ENCODE measurements at regions not wholly inside any gene's neighbourhood (a gene's known extent, or its start where the extent isn't known, plus 50 kb on each side); places are given as distances from the start of the nearest gene placed in this dataset.

- H3K4me2 ChIP-seq (ENCODE audit: low read length): no peak overlapping the region
- no peak overlapping the region for H3K9ac ChIP-seq (ENCODE audit: low read length)
- H3K4me3 ChIP-seq (ENCODE audit: low read length): no peak overlapping the region
- H3K9me2 ChIP-seq (ENCODE audit: insufficient read depth, low read length): no peaks in the 10 kb centered on the region
- no peak overlapping the region for H2AFZ ChIP-seq (ENCODE audit: low read depth, low read length)
- H3K27ac ChIP-seq (ENCODE audit: low read length): no peak overlapping the region
- TF ChIP-seq REST (IDR thresholded peaks at IDR 0.05; ENCODE audit: borderline replicate concordance): no peak
- no peak for TF ChIP-seq RAD21 (conservative IDR thresholded peaks at IDR 0.05)
- no peak for TF ChIP-seq CTCF (IDR thresholded peaks at IDR 0.05; ENCODE audit: poor library complexity, severe bottlenecking)
- TF ChIP-seq EZH2 (IDR thresholded peaks at IDR 0.05; ENCODE audit: borderline replicate concordance, insufficient read depth, low read length, poor library complexity, severe bottlenecking): no peak
- TF ChIP-seq EP300 (conservative IDR thresholded peaks at IDR 0.05; ENCODE audit: poor library complexity, severe bottlenecking): no peak
- H4K20me1 ChIP-seq (ENCODE audit: insufficient read depth): no peaks in the 10 kb centered on the region
- H3K27me3 ChIP-seq (ENCODE audit: insufficient read depth, low read depth, low read length): peaks cover 5% of the 10 kb centered on the region
- no peaks in the 10 kb centered on the region for H3K9me3 ChIP-seq (ENCODE audit: low read length)
- H3K36me3 ChIP-seq (ENCODE audit: insufficient read depth, low read length): no peaks in the 10 kb centered on the region
- no peaks in the 10 kb centered on the region for H3K79me2 ChIP-seq (replicated peaks; ENCODE audit: insufficient read depth, low read length)
- no peaks in the 10 kb centered on the region for H3F3A ChIP-seq (ENCODE audit: insufficient read depth, low read length, poor library complexity, severe bottlenecking)
Measured at GRCh38 chr16:62100651-62101050, 64.4 kb upstream of the CDH8 start.

GRCh38 chr16:62089715-62090114 is 53.5 kb upstream of the CDH8 start:
- Histone ChIP-seq H3K9ac (ENCODE audit: low read length) (no peak overlapping the region), H3K27me3 (ENCODE audit: insufficient read depth, low read depth, low read length) (no peaks in the 10 kb centered on the region), H3K36me3 (ENCODE audit: insufficient read depth, low read length) (no peaks in the 10 kb centered on the region), H3K79me2 (replicated peaks; ENCODE audit: insufficient read depth, low read length) (no peaks in the 10 kb centered on the region), H2AFZ (ENCODE audit: low read depth, low read length) (no peak overlapping the region), H3K27ac (ENCODE audit: low read length) (no peak overlapping the region), H4K20me1 (ENCODE audit: insufficient read depth) (no peaks in the 10 kb centered on the region), H3K9me3 (ENCODE audit: low read length) (no peaks in the 10 kb centered on the region), H3K4me2 (ENCODE audit: low read length) (no peak overlapping the region), H3K9me2 (ENCODE audit: insufficient read depth, low read length) (no peaks in the 10 kb centered on the region), H3K4me3 (ENCODE audit: low read length) (no peak overlapping the region), H3F3A (ENCODE audit: insufficient read depth, low read length, poor library complexity, severe bottlenecking) (no peaks in the 10 kb centered on the region)
- peak; percentile 78 for TF ChIP-seq REST (IDR thresholded peaks at IDR 0.05; ENCODE audit: borderline replicate concordance)
- TF ChIP-seq SMC3 (conservative IDR thresholded peaks at IDR 0.05; ENCODE audit: poor library complexity): no peak
- peak; percentile 100 for TF ChIP-seq EP300 (conservative IDR thresholded peaks at IDR 0.05; ENCODE audit: poor library complexity, severe bottlenecking)
- TF ChIP-seq POLR2AphosphoS5 (IDR thresholded peaks at IDR 0.05): peak; percentile 89
